Pancreas (tissue), 10 donors: ENCODE measurements at regions not wholly inside any gene's neighbourhood (a gene's known extent, or its start where the extent isn't known, plus 50 kb on each side); places are given as distances from the start of the nearest gene placed in this dataset.

Source experiments
- ATAC-seq, 4 donors: fragments of 200-7000 bp; cut with Tn5 transposase; one replicate each; pipeline versions ENCODE4 v1.8.0 to v1.9.1; 2020; ENCODE audit warnings: mild to moderate bottlenecking in 4 of 4, moderate library complexity in 4 of 4
- DNase-seq, 6 donors: peaks; one replicate each; pipeline ENCODE4 v3.0.0-alpha.2; 2020
- FAIRE-seq: peaks from 2 replicates; lab custom pipeline; 2012; peaks lifted over from hg19 to GRCh38; lab: Jason Lieb, UNC
- H3K27ac ChIP-seq, 4 donors: fragments of 200-600 bp; sonication (generic); 1 replicate in 3 of 4; 2 replicates in 1 of 4; pipeline versions ENCODE4 v1.5.0 to v1.8.0; 2020
- H3K27me3 ChIP-seq, 4 donors: fragments of 200-600 bp; one replicate each; pipeline ENCODE4 v1.8.0; 2021
- H3K36me3 ChIP-seq, 3 donors: fragments of 200-600 bp; sonication (generic) in 1 of 3; one replicate each; pipeline versions ENCODE4 v1.5.0 to v1.8.0; 2020 to 2021
- H3K4me1 ChIP-seq, 3 donors: fragments of 200-600 bp; one replicate each; pipeline ENCODE4 v1.8.0; 2021
- H3K4me3 ChIP-seq, 4 donors: fragments of 200-600 bp; sonication (generic) in 2 of 4; one replicate each; pipeline versions ENCODE4 v1.5.0 to v1.8.0; 2020 to 2021
- H3K9me3 ChIP-seq, 4 donors: fragments of 200-600 bp; one replicate each; pipeline ENCODE4 v1.8.0; 2021
- CTCF ChIP-seq, 4 donors: fragments of 200-600 bp; sonication (generic) in 3 of 4; IDR thresholded peaks; one replicate each; pipeline versions ENCODE4 v1.5.0 to v1.8.0; 2021; ENCODE audit warnings: antibody characterized with exemption in 4 of 4
- WGBS, 2 donors: extraction: QIAGEN DNeasy Blood & Tissue Kit; methylation state at CpG; one replicate each; pipeline ENCODE4 v1.1.7; 2013; 5-methylcytosine and 5-hydroxymethylcytosine counted together
- intact Hi-C, 3 donors: fragments of 100-400 bp; cut with DNase I; formaldehyde crosslinking; loops; one replicate each; pipeline versions ENCODE4 v1.11.1 to v1.14.2; 2022
- donor health status: healthy with polysubstance abuse.
- donor health status: DM: no; HTN: no; CAD: no; lungs with moderate emphysema.
- donor health status: DM: no; HTN: no; CAD: no.
- donor health status: control.
- donor health status: control.
- donor health status: Bipolar disorder and iron deficiency.
- donor health status: DM: yes; HTN: yes; CAD: no.
- donor health status: DM: no; HTN: no; CAD: no.
- donor health status: DM: no; HTN: no; CAD: no.
- donor health status: DM: yes; HTN: yes; CAD: no.

GRCh38 chr4:66606215-66606614 lies 935.9 kb upstream of the EPHA5 start:
- intact Hi-C loops: no loop called here
- H3K4me3 ChIP-seq: no peak overlapping the region

GRCh38 chr4:66604192-66604591 lies 933.9 kb upstream of the EPHA5 start:
- TF ChIP-seq CTCF (IDR thresholded peaks at IDR 0.05): no peak
- DNase-seq (no peak), FAIRE-seq (no peak), ATAC-seq (no peak)
- Histone ChIP-seq H3K27ac (no peak overlapping the region), H3K36me3 (no peaks in the 10 kb centered on the region), H3K9me3 (no peaks in the 10 kb centered on the region), H3K4me3 (no peak overlapping the region), H3K4me1 (no peaks in the 10 kb centered on the region), H3K27me3 (no peaks in the 10 kb centered on the region)
- intact Hi-C loops: no loop called here

More at GRCh38 chr4:66606215-66606614, 935.9 kb upstream of the EPHA5 start:
- no peak for ATAC-seq
- Histone ChIP-seq H3K27ac (no peak overlapping the region), H3K9me3 (no peaks in the 10 kb centered on the region), H3K4me1 (no peaks in the 10 kb centered on the region), H3K27me3 (no peaks in the 10 kb centered on the region), H3K36me3 (no peaks in the 10 kb centered on the region)
- no peak for DNase-seq
- FAIRE-seq: no peak
- TF ChIP-seq CTCF (IDR thresholded peaks at IDR 0.05): no peak

GRCh38 chr4:66602622-66603021 lies 932.3 kb upstream of the EPHA5 start:
- Histone ChIP-seq H3K4me1 (no peaks in the 10 kb centered on the region), H3K9me3 (no peaks in the 10 kb centered on the region), H3K27me3 (no peaks in the 10 kb centered on the region), H3K27ac (no peak overlapping the region), H3K4me3 (no peak overlapping the region), H3K36me3 (no peaks in the 10 kb centered on the region)
- no peak for TF ChIP-seq CTCF (IDR thresholded peaks at IDR 0.05)
- ATAC-seq (no peak), FAIRE-seq (no peak), DNase-seq (no peak)
- intact Hi-C loops: no loop called here

GRCh38 chr4:66591968-66592367 lies 921.7 kb upstream of the EPHA5 start:
- Histone ChIP-seq H3K36me3 (no peaks in the 10 kb centered on the region), H3K4me3 (no peak overlapping the region), H3K27me3 (no peaks in the 10 kb centered on the region), H3K4me1 (no peaks in the 10 kb centered on the region), H3K27ac (no peak overlapping the region), H3K9me3 (no peaks in the 10 kb centered on the region)
- DNase-seq (no peak), ATAC-seq (no peak), FAIRE-seq (no peak)
- TF ChIP-seq CTCF (IDR thresholded peaks at IDR 0.05): no peak
- intact Hi-C loops: no loop called here

- TF ChIP-seq CTCF (IDR thresholded peaks at IDR 0.05): no peak
- ATAC-seq (no peak), DNase-seq (no peak), FAIRE-seq (no peak)
- Histone ChIP-seq H3K4me1 (no peaks in the 10 kb centered on the region), H3K4me3 (no peak overlapping the region), H3K36me3 (no peaks in the 10 kb centered on the region), H3K27me3 (no peaks in the 10 kb centered on the region), H3K9me3 (no peaks in the 10 kb centered on the region), H3K27ac (no peak overlapping the region)
- WGBS, 2 donors: 56 to 69% methylated on average over 1 of the region's 1 CpG
- intact Hi-C loops: no loop called here
Observed at GRCh38 chr4:66590488-66591215, 920.4 kb upstream of the EPHA5 start.
